HG03097 (cell line): ENCODE measurements at regions not wholly inside any gene's neighbourhood (a gene's known extent, or its start where the extent isn't known, plus 50 kb on each side); places are given as distances from the start of the nearest gene placed in this dataset.

Experiments
- ATAC-seq: cut with Tn5 transposase; IDR thresholded peaks from one replicate; pipeline ENCODE4 v1.9.1; 2021; ENCODE audit not compliant: unreplicated experiment, low FRiP score

DNA sequence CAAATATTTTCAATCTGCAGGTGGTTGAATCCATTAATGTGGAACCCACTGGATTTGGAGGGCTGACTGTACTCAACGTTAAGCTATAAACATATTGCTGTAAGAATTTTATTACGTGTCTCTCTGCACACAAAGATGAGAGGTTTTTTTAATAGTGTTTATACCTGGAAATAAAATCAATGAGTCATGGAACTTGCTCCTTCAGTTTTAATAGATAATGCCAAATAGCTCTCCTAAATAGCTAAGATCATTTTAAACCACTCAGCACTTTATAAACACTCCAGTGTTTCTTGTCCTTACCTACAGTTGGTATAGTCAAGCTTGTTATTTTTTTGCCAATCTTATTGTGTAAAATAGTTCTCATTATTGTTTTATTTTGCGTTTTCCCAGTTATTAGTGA is 455.6 kb upstream of the FZD8 start:
- ATAC-seq = no peak

DNA sequence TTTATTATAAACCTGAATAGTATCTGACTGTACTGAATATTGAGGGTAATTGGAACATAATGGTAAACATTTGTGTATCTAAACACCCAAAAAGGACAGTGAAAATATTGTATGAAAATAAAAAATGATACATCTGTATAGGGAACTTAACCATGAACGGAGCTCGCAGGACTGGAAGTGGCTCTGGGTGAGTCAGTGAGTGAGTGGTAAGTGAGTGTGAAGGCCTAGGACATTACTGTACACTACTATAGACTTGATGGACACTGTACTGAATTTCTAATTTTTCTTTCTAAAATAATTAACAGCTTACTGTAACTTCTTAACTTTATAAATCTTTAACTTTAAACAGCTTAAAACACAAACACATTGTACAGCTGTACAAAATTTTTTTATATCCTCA is 454.5 kb upstream of the FZD8 start:
- no peak for ATAC-seq

- no peak for ATAC-seq
These were observed 452.0 kb upstream of the FZD8 start for GRCh38 chr10:36094096-36094495.

DNA sequence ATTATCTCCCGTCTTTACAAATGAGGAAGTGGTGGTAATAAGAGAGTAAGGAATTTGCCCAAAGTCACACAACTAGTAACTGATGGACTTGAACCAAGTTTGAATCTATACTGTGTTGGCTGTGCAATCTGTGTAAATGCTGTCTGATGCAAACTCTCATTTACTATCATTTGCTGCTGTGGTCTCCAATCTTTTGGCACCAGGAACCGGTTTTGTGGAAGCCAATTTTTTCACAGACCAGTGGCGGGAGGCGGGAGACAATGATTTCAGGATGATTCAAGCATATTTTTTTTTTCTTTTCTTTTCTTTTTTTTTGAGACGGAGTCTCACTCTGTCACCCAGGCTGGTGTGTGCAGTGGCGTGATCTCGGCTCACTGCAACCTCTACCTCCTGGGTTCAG is 450.0 kb upstream of the FZD8 start:
- no peak for ATAC-seq

GRCh38 chr10:36091007-36091406 is 448.9 kb upstream of the FZD8 start:
- no peak for ATAC-seq

- ATAC-seq = no peak
These were observed 447.8 kb upstream of the FZD8 start for GRCh38 chr10:36089790-36090440.

DNA sequence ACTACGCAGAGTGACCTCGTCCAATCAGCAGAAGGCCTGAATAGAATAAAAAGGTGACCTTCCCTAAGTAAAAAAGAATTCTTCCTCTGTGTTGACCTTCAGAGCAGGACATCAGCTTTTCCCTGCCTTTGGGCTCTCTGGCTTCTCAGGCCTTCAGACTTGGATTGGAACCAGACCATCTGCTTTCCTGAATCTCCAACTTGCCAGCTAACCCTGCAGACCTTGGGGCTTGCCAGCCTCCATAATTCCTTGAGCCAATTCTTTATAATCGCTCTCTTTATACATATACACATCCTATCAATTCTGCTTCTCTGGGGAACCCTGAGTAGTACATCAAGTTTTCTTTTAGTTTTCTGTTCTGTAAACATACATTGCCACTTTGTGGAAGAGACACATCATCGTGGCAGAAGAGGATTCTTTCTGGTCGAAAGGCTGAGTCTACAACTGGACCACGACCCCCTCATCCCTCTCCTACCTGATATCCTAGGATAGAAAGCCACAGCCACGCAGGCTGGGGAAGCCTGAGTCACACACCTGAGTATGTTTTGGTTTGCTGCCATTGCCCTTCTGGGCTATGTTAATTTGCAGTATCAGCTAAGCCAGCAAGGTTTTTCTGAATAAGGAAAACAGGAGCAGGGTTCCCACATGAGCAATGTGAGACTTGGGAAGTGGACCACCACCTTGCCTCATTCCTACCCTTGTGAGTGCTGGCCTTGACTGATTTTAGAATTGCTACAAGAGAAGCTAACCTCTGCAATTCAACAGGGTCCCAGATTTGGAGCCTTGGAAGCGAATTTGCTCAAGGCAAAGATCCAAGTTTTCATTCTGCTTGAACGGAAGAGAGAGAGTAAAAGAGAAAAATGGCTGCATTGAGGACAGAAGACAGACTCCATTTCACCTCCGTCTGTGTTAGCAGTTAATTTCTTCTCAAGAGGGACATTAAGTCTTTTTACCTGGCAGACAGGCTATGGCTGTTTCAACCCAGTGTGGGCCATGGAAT is 445.2 kb upstream of the FZD8 start:
- ATAC-seq = no peak

DNA sequence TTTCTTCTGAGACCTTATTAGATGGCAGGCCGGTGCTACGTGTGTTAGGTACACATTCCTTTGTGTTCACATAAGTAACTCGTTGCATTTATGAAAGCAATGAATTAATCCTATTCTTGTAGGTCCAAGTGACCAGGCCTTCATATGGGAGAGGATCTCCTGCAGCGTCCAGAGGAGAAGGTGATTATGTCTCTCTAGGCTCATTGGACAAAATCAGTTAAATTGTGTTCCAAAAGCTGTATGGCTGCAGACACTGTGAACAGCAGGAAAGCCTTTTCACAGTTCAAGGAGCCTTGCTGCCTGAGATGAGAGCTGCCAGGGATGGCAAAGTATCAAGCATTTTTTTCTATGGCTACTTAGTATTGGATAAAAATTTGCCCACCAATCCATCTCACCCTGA is 433.1 kb upstream of the FZD8 start:
- ATAC-seq = no peak

- no peak for ATAC-seq
These were observed 431.8 kb upstream of the FZD8 start for GRCh38 chr10:36073796-36074345.

GRCh38 chr10:36068542-36068941 is 426.4 kb upstream of the FZD8 start:
- no peak for ATAC-seq

DNA sequence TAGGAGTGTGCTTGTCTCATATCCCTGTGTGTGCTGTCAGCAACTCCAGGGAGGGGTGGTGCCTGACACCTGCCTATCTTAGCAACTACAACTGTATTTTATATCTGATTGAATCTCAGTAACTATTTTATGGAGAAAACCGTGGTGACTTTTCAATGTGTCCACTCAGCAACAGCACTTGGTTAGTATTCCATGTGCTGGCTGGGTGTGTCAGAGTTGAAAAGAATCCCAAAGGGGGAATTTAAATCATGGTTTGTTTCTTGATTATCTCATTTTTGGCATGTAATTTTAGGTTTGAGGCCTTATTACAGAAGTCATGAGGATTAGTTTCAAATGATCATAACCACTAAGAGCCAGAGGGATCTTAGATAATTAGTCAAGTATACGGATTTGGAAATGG is 425.7 kb upstream of the FZD8 start:
- ATAC-seq = no peak

- ATAC-seq = no peak
These were observed 424.8 kb upstream of the FZD8 start for GRCh38 chr10:36066850-36067249.

DNA sequence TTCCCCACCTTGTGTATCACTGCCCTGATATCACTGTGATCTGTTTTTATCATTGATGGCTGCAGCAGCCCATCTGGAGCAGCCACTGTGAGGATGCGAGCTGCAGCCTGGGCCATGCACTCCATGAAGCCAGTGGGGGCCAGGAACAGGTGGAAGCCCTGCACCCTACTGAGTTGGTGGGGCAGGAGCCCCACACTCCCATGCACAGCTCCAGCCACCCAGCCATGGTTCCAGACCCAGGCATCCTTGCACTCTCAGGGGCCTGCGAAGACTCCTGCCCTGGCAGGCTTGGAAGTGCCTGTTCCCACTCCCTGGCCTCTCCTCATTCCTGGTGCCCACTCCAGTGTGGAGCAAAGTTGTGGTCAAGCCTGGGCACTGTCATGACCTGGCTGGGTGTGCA is 424.0 kb upstream of the FZD8 start:
- no peak for ATAC-seq

- ATAC-seq = no peak
These were observed 421.3 kb upstream of the FZD8 start for GRCh38 chr10:36063396-36063795.

GRCh38 chr10:36057731-36058130 is 415.6 kb upstream of the FZD8 start:
- ATAC-seq = no peak

- ATAC-seq = no peak
These were observed 415.1 kb upstream of the FZD8 start for GRCh38 chr10:36057180-36057579.

GRCh38 chr10:36053775-36054174 is 411.7 kb upstream of the FZD8 start:
- no peak for ATAC-seq

GRCh38 chr10:36053271-36053670 is 411.2 kb upstream of the FZD8 start:
- ATAC-seq = no peak

DNA sequence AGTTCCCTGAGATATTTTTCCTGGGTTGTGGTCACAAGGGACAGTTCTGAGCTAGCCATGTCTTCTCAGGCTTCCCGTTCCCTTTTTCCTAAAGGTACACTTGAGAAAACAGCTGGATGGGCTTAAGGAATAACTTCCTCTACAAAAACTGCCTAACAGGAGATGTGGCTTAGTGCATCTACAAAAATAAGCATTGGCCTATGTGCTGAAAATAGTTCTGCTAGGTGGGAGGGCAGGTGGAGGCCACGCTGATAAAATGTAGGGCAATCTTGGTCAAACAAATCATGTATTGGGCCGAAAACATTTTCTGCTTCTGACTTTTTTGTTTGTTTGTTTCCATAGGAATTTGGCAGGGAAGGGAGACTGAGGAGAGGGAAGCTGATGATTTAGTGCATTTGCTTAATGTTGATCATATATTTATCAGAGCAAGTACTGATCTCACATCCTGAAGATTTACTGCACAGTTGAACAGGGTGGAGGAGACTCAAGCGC is 409.4 kb upstream of the FZD8 start:
- ATAC-seq = no peak

DNA sequence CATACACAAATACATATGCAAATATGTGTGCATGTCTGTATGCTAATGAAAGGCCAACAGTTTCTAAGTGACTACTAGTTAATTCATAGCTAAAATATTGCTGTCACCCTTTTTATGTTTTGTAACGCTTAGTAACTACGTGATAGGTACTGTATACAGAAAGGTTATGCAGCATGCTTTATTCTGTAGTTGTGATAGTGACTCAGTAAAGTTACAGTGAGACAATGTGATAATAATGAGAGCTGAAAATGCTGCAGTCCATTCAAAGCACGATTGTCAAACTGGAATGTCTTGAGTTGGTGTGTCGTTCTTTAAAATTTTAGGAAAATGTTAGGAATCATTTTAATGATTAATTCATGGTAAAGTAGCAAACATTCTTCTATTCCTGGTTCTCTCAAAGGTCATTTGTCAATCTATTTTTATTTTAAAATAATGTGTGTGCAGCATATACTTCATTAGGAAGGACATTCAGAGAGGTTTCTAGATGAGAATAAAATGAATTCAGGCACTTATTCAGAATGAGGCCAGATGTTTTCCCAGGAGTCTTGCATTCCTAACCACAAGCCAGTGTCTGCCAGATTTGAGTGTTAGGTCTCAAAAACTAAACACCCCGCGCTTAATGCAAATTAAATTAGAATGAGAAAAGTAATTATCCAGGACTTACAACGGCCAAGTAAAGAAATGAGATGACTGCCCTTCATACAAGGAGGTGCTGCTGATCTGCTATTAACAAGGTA is 408.8 kb upstream of the FZD8 start:
- ATAC-seq = no peak

GRCh38 chr10:36048780-36049179 is 406.7 kb upstream of the FZD8 start:
- ATAC-seq = no peak
